ENCODE measurements at regions not wholly inside any gene's neighbourhood (a gene's known extent, or its start where the extent isn't known, plus 50 kb on each side); places are given as distances from the start of the nearest gene placed in this dataset.

DNA sequence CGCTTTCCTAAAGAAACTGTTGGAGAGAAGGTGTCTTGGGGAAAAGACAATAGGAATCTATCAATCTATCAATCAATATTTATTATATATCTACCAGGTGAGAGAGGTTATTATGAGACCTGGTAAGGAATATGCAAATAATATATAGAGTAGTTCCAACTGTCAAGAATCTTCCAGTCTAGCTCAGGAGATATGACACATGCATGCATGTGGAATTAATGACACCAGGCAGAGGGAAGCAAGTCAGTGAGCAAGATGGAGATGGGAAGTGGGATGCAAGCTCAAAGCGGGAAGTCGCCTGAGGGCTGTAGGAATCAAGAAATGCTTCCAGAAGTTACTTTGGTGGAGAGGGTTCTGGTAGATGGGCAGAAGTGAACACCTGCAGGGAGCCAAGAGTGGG lies 187.4 kb upstream of the NRP1 start:
- no peak for DNase-seq
- Histone ChIP-seq H3K9me3 (no peaks in the 10 kb centered on the region), H3K4me1 (no peaks in the 10 kb centered on the region), H3K4me3 (no peak overlapping the region), H3K36me3 (no peaks in the 10 kb centered on the region), H3K27ac (no peak overlapping the region), H3K27me3 (no peaks in the 10 kb centered on the region)
- no peak for TF ChIP-seq CTCF (IDR thresholded peaks at IDR 0.05)
- TF ChIP-seq POLR2A (IDR thresholded peaks at IDR 0.05) = no peak
- intact Hi-C loops (cut with DNase I; ENCODE audit: low total_unique reads) = no loop called here

GRCh38 chr10:33521062-33521461 lies 186.6 kb upstream of the NRP1 start:
- no peaks in the 10 kb centered on the region for H3K27me3 ChIP-seq
- no peaks in the 10 kb centered on the region for H3K36me3 ChIP-seq
- no peaks in the 10 kb centered on the region for H3K9me3 ChIP-seq
- TF ChIP-seq CTCF (IDR thresholded peaks at IDR 0.05) (no peak), POLR2A (IDR thresholded peaks at IDR 0.05) (no peak)
- no peak overlapping the region for H3K4me3 ChIP-seq
- DNase-seq = no peak
- no peaks in the 10 kb centered on the region for H3K4me1 ChIP-seq
- H3K27ac ChIP-seq = no peak overlapping the region
- intact Hi-C loops (cut with DNase I; ENCODE audit: low total_unique reads) = no loop called here

DNA sequence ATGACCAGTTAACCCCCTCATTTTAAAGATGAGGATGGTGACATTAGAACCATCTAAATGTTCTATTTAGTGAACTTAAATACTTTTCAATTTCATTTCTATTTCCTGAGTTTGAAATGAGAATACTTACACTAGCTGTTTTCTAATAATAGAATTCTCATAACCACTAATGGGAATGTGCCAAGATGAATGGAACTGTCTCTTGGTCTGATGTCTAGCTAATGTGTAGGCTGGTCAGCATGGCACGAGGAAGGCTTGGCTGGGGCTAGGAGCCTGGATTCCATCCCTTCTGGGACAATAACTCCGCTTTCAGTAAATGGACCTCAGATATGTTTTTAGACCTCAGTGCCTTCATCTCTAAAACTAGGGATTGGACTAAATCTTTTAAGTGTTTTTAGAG lies 185.8 kb upstream of the NRP1 start:
- Histone ChIP-seq H3K9me3 (no peaks in the 10 kb centered on the region), H3K27ac (no peak overlapping the region), H3K27me3 (no peaks in the 10 kb centered on the region), H3K4me3 (no peak overlapping the region), H3K4me1 (no peaks in the 10 kb centered on the region), H3K36me3 (no peaks in the 10 kb centered on the region)
- intact Hi-C loops (cut with DNase I; ENCODE audit: low total_unique reads) = no loop called here
- TF ChIP-seq CTCF (IDR thresholded peaks at IDR 0.05) (no peak), POLR2A (IDR thresholded peaks at IDR 0.05) (no peak)
- DNase-seq = no peak

- no peaks in the 10 kb centered on the region for H3K9me3 ChIP-seq
- no peak for DNase-seq
- intact Hi-C loops (cut with DNase I; ENCODE audit: low total_unique reads) = no loop called here
- no peaks in the 10 kb centered on the region for H3K36me3 ChIP-seq
- no peak overlapping the region for H3K27ac ChIP-seq
- no peaks in the 10 kb centered on the region for H3K4me1 ChIP-seq
- no peak overlapping the region for H3K4me3 ChIP-seq
- no peaks in the 10 kb centered on the region for H3K27me3 ChIP-seq
- TF ChIP-seq POLR2A (IDR thresholded peaks at IDR 0.05) = no peak
- no peak for TF ChIP-seq CTCF (IDR thresholded peaks at IDR 0.05)
Measured at GRCh38 chr10:33519130-33519860, 184.8 kb upstream of the NRP1 start.

DNA sequence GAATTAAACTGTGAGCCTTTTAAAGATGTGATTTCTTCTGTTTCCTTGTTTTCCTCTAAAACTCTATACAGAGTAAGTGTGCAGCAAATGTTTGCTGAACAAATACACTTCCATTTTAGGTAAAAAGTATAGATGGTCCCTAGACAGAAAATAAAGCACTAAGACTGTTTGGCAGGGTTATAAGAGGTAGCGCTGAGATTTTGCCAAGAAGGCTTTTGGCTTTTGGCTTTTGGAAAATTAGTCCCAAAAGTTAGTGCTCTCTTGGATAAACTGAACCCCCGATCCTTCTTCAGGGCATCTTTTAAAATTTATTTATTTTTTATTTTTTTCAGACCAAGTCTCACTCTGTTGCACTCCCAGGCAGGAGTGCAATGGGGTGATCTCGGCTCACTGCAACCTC lies 175.7 kb upstream of the NRP1 start:
- no peaks in the 10 kb centered on the region for H3K27me3 ChIP-seq
- intact Hi-C loops (cut with DNase I; ENCODE audit: low total_unique reads) = no loop called here
- H3K9me3 ChIP-seq = no peaks in the 10 kb centered on the region
- no peaks in the 10 kb centered on the region for H3K36me3 ChIP-seq
- H3K4me3 ChIP-seq = no peak overlapping the region
- no peak for DNase-seq
- peak overlapping the region; percentile 50 to 81 for H3K27ac ChIP-seq
- TF ChIP-seq CTCF (IDR thresholded peaks at IDR 0.05) (no peak), POLR2A (IDR thresholded peaks at IDR 0.05) (no peak)
- H3K4me1 ChIP-seq = peaks cover 0 to 9% of the 10 kb centered on the region in 2 donors

All from uterus (tissue), 3 donors.